Fibroblast of lung (primary cell): ENCODE measurements at regions not wholly inside any gene's neighbourhood (a gene's known extent, or its start where the extent isn't known, plus 50 kb on each side); places are given as distances from the start of the nearest gene placed in this dataset.

Source experiments
- DNase-seq, 2 donors: peaks; one replicate each; pipeline versions ENCODE4 v3.0.0 to v3.0.0-alpha.2; 2010; ENCODE audit warnings: low read depth in 2 of 2
- H2AFZ ChIP-seq: 2 replicates; pipeline ENCODE4 v1.5.1; 2012; ENCODE audit warnings: low read length, control low read depth, inconsistent platforms
- H3K27ac ChIP-seq: 2 replicates; pipeline ENCODE4 v1.5.1; 2011; ENCODE audit warnings: low read length, control low read depth; ENCODE audit not compliant: insufficient read depth
- H3K27me3 ChIP-seq: 2 replicates; pipeline ENCODE4 v1.5.1; 2011; ENCODE audit warnings: mild to moderate bottlenecking, low read length; ENCODE audit not compliant: control insufficient read depth, insufficient read depth
- H3K36me3 ChIP-seq: 2 replicates; pipeline ENCODE4 v1.5.1; 2011; ENCODE audit warnings: low read length; ENCODE audit not compliant: control insufficient read depth, insufficient read depth
- H3K4me1 ChIP-seq: 2 replicates; pipeline ENCODE4 v1.5.1; 2011; ENCODE audit warnings: low read length; ENCODE audit not compliant: control insufficient read depth, insufficient read depth; ENCODE audit errors: extremely low read depth
- H3K4me2 ChIP-seq: 2 replicates; pipeline ENCODE4 v1.5.1; 2011; ENCODE audit warnings: low read length, control low read depth; ENCODE audit not compliant: insufficient read depth; ENCODE audit errors: extremely low read depth
- H3K4me3 ChIP-seq, 4 experiments: fragments of 200-600 bp in 1 of 4; sonication (generic) in 1 of 4; replicated peaks in 1 of 4; 2 replicates each; pipeline ENCODE4 v1.5.1; 2011 to 2016; ENCODE audit warnings: low read length in 4 of 4, low read depth in 3 of 4, mild to moderate bottlenecking in 3 of 4, control low read depth in 2 of 4, inconsistent platforms in 1 of 4, mixed read lengths in 1 of 4; ENCODE audit not compliant: insufficient read depth in 1 of 4; ENCODE audit errors: control extremely low read depth in 1 of 4
- H3K79me2 ChIP-seq: 2 replicates; pipeline ENCODE4 v1.5.1; 2012; ENCODE audit warnings: mild to moderate bottlenecking, low read length, inconsistent platforms; ENCODE audit not compliant: control insufficient read depth, insufficient read depth
- H3K9ac ChIP-seq: 2 replicates; pipeline ENCODE4 v1.5.1; 2011; ENCODE audit warnings: mild to moderate bottlenecking, low read length, control low read depth; ENCODE audit not compliant: insufficient read depth
- H3K9me3 ChIP-seq: 2 replicates; pipeline ENCODE4 v1.5.1; 2012; ENCODE audit warnings: low read depth, low read length; ENCODE audit not compliant: control insufficient read depth, insufficient read depth
- H4K20me1 ChIP-seq: 2 replicates; pipeline ENCODE4 v1.5.1; 2011; ENCODE audit warnings: low read length; ENCODE audit not compliant: control insufficient read depth, insufficient read depth; ENCODE audit errors: extremely low read depth
- CTCF ChIP-seq, 2 donors: IDR thresholded peaks in 1 of 2; conservative IDR thresholded peaks in 1 of 2; 1 replicate in 1 of 2; 2 replicates in 1 of 2; pipeline ENCODE4 v1.5.1; 2011 to 2012; ENCODE audit warnings: low read length in 2 of 2, control low read depth in 1 of 2, inconsistent platforms in 1 of 2, low read depth in 1 of 2, mild to moderate bottlenecking in 1 of 2
- EZH2 ChIP-seq: IDR thresholded peaks from 2 replicates; pipeline ENCODE4 v1.5.1; 2012; ENCODE audit warnings: low read length, control low read depth, mild to moderate bottlenecking; ENCODE audit errors: missing control alignments

GRCh38 chr9:87211669-87212068, 264.4 kb upstream of the GAS1 start:
- Histone ChIP-seq H3K4me2 (no peak overlapping the region), H3K9me3 (no peaks in the 10 kb centered on the region), H3K4me1 (no peaks in the 10 kb centered on the region), H4K20me1 (no peaks in the 10 kb centered on the region), H2AFZ (no peak overlapping the region), H3K9ac (no peak overlapping the region), H3K27me3 (no peaks in the 10 kb centered on the region), H3K79me2 (no peaks in the 10 kb centered on the region), H3K36me3 (no peaks in the 10 kb centered on the region), H3K4me3 (no peak overlapping the region), H3K27ac (no peak overlapping the region)
- TF ChIP-seq CTCF (conservative IDR thresholded peaks at IDR 0.05 in 1 of 2, IDR thresholded peaks at IDR 0.05 in 1 of 2; ENCODE audit: low read depth in 1 of 2, low read length in 2 of 2) (no peak), EZH2 (no peak)
- DNase-seq, result peak in 1 of 2 donors; percentile 12

- H3K79me2 ChIP-seq, result no peaks in the 10 kb centered on the region
- no peak overlapping the region for H2AFZ ChIP-seq
- no peak overlapping the region for H3K9ac ChIP-seq
- no peaks in the 10 kb centered on the region for H3K27me3 ChIP-seq
- H3K4me2 ChIP-seq, result no peak overlapping the region
- H3K4me1 ChIP-seq, result no peaks in the 10 kb centered on the region
- no peaks in the 10 kb centered on the region for H3K36me3 ChIP-seq
- no peaks in the 10 kb centered on the region for H3K9me3 ChIP-seq
- no peak overlapping the region for H3K27ac ChIP-seq
- DNase-seq, result peak in 1 of 2 donors; percentile 77
- TF ChIP-seq CTCF (conservative IDR thresholded peaks at IDR 0.05 in 1 of 2, IDR thresholded peaks at IDR 0.05 in 1 of 2; ENCODE audit: low read depth in 1 of 2, low read length in 2 of 2), result no peak
- no peak for TF ChIP-seq EZH2
- H3K4me3 ChIP-seq, result no peak overlapping the region
- H4K20me1 ChIP-seq, result no peaks in the 10 kb centered on the region
Observed at GRCh38 chr9:87212605-87213021, 265.3 kb upstream of the GAS1 start.

- Histone ChIP-seq H3K79me2 (no peaks in the 10 kb centered on the region), H3K4me3 (no peak overlapping the region), H3K27ac (no peak overlapping the region), H3K4me1 (no peaks in the 10 kb centered on the region), H3K9me3 (no peaks in the 10 kb centered on the region), H3K9ac (no peak overlapping the region), H4K20me1 (no peaks in the 10 kb centered on the region), H2AFZ (no peak overlapping the region), H3K27me3 (no peaks in the 10 kb centered on the region), H3K36me3 (no peaks in the 10 kb centered on the region), H3K4me2 (no peak overlapping the region)
- peak in 1 of 2 donors; percentile 53 for DNase-seq
- no peak for TF ChIP-seq EZH2
- no peak for TF ChIP-seq CTCF (conservative IDR thresholded peaks at IDR 0.05 in 1 of 2, IDR thresholded peaks at IDR 0.05 in 1 of 2; ENCODE audit: low read depth in 1 of 2, low read length in 2 of 2)
Observed at GRCh38 chr9:87213948-87214347, 266.6 kb upstream of the GAS1 start.
